Endothelial cell of umbilical vein (primary cell): ENCODE measurements at regions not wholly inside any gene's neighbourhood (a gene's known extent, or its start where the extent isn't known, plus 50 kb on each side); places are given as distances from the start of the nearest gene placed in this dataset.

Experiments used
- BruUV-seq: library from RNA; stranded (reverse); fragments of 400-500 nt; replicated peaks from 2 replicates; lab custom pipeline; 2021; lab: Mats Ljungman, UMichigan
- CTCF ChIA-PET: fragments of 300-600, 350-600 bp; sonication (Branson Sonifier 250); formaldehyde crosslinking; loops from one replicate; lab custom pipeline; 2021; ENCODE audit warnings: antibody characterized with exemption, inconsistent platforms; lab: Charles Lee
- POLR2A ChIA-PET: fragments of 300-600, 350-600 bp; sonication (Branson Sonifier 250); formaldehyde crosslinking; loops from one replicate; lab custom pipeline; 2021; ENCODE audit warnings: antibody characterized with exemption, inconsistent platforms; lab: Charles Lee
- DNase-seq: peaks from one replicate; pipeline ENCODE4 v3.0.0-alpha.2; 2011; ENCODE audit warnings: low read depth, low spot score
- FAIRE-seq: peaks from 2 replicates; lab custom pipeline; 2011; peaks lifted over from hg19 to GRCh38; lab: Jason Lieb, UNC
- H2AFZ ChIP-seq: 2 replicates; pipeline ENCODE4 v1.6.0; 2012; ENCODE audit warnings: low read depth, low read length, control low read depth, inconsistent platforms
- H3K27ac ChIP-seq: 2 replicates; pipeline ENCODE4 v1.5.1; 2011; ENCODE audit warnings: low read depth, mild to moderate bottlenecking, control low read depth, low read length, moderate library complexity; ENCODE audit not compliant: insufficient read depth
- H3K27me3 ChIP-seq, 2 experiments: 2 replicates each; pipeline versions ENCODE4 v1.6.0 to v1.6.1; 2011; ENCODE audit warnings: low read length in 2 of 2, mixed read lengths in 1 of 2; ENCODE audit not compliant: control insufficient read depth in 2 of 2, insufficient read depth in 2 of 2
- H3K36me3 ChIP-seq, 2 experiments: 2 replicates in 1 of 2; 3 replicates in 1 of 2; pipeline ENCODE4 v1.5.1; 2011; ENCODE audit warnings: low read length in 2 of 2, mild to moderate bottlenecking in 1 of 2, moderate library complexity in 1 of 2; ENCODE audit not compliant: control insufficient read depth in 2 of 2, insufficient read depth in 2 of 2; ENCODE audit errors: extremely low read depth in 1 of 2
- H3K4me1 ChIP-seq: 3 replicates; pipeline ENCODE4 v1.5.1; 2011; ENCODE audit warnings: mild to moderate bottlenecking, low read length; ENCODE audit not compliant: control insufficient read depth, insufficient read depth; ENCODE audit errors: extremely low read depth
- H3K4me2 ChIP-seq: 2 replicates; pipeline ENCODE4 v1.6.1; 2011; ENCODE audit warnings: low read length, control low read depth, mixed read lengths; ENCODE audit not compliant: insufficient read depth
- H3K4me3 ChIP-seq, 3 experiments: fragments of 200-600 bp in 1 of 3; sonication (generic), shearing (Covaris generic) in 1 of 3; replicated peaks in 1 of 3; 2 replicates each; pipeline ENCODE4 v1.5.1; 2011 to 2016; ENCODE audit warnings: control low read depth in 3 of 3, low read length in 3 of 3, mild to moderate bottlenecking in 2 of 3, inconsistent platforms in 1 of 3, low read depth in 1 of 3, moderate library complexity in 1 of 3; ENCODE audit not compliant: insufficient read depth in 1 of 3
- H3K79me2 ChIP-seq: 2 replicates; pipeline ENCODE4 v1.6.0; 2012; ENCODE audit warnings: low read length, inconsistent platforms; ENCODE audit not compliant: control insufficient read depth, insufficient read depth
- H3K9ac ChIP-seq: replicated peaks from 2 replicates; pipeline ENCODE3; 2011; ENCODE audit warnings: low read length, control low read depth; ENCODE audit not compliant: insufficient read depth; ENCODE audit errors: extremely low read depth
- H3K9me1 ChIP-seq: replicated peaks from 3 replicates; pipeline ENCODE4 v1.6.0; 2011; ENCODE audit warnings: mild to moderate bottlenecking, low read length; ENCODE audit not compliant: control insufficient read depth, insufficient read depth; ENCODE audit errors: extremely low read depth
- H3K9me3 ChIP-seq: replicated peaks from 2 replicates; pipeline ENCODE4 v1.5.1; 2012; ENCODE audit warnings: low read length, inconsistent platforms; ENCODE audit not compliant: control insufficient read depth, insufficient read depth
- H4K20me1 ChIP-seq: replicated peaks from 2 replicates; pipeline ENCODE3; 2011; ENCODE audit warnings: mild to moderate bottlenecking, low read length; ENCODE audit not compliant: control insufficient read depth, insufficient read depth; ENCODE audit errors: extremely low read depth
- FOS ChIP-seq: IDR thresholded peaks from 2 replicates; pipeline ENCODE4 v1.6.1; 2011; ENCODE audit warnings: mild to moderate bottlenecking, low read length, moderate library complexity, borderline replicate concordance; ENCODE audit not compliant: insufficient read depth
- GATA2 ChIP-seq: IDR thresholded peaks from 2 replicates; pipeline ENCODE4 v1.7.0; 2011; ENCODE audit warnings: low read depth, mild to moderate bottlenecking, moderate library complexity, mixed read lengths, low read length; ENCODE audit not compliant: insufficient read length, insufficient read depth
- MYC ChIP-seq: IDR thresholded peaks from one replicate; pipeline ENCODE4 v1.6.1; 2011; ENCODE audit warnings: mild to moderate bottlenecking, low read depth, low read length
- POLR2A ChIP-seq: IDR thresholded peaks from 2 replicates; pipeline ENCODE4 v1.6.1; 2012; ENCODE audit warnings: low read depth, mild to moderate bottlenecking, control low read depth, low read length
- POLR2AphosphoS5 ChIP-seq: IDR thresholded peaks from 2 replicates; pipeline ENCODE4 v1.6.1; 2012; ENCODE audit warnings: low read depth, mild to moderate bottlenecking, control low read depth, low read length, moderate library complexity; ENCODE audit not compliant: insufficient read depth
- dilution Hi-C: fragments of 300-500 bp; cut with MboI; formaldehyde crosslinking; loops from one replicate; pipeline ENCODE4 v1.15.0; 2019; ENCODE audit warnings: low sequenced_read_pairs; ENCODE audit not compliant: extremely low pct_ligation_motif_present
- intact Hi-C: fragments of 100-400 bp; cut with micrococcal nuclease; formaldehyde crosslinking; loops from one replicate; pipeline ENCODE4 v1.10.0; 2022
- TF ChIP-seq, protein P1 (sequence below), 2 donors: IDR thresholded peaks; 1 replicate in 1 of 2; 2 replicates in 1 of 2; pipeline ENCODE4 v1.5.1; 2011; ENCODE audit warnings: low read length in 2 of 2, mild to moderate bottlenecking in 2 of 2, moderate library complexity in 2 of 2, control low read depth in 1 of 2, inconsistent platforms in 1 of 2, low read depth in 1 of 2; ENCODE audit not compliant: insufficient read depth in 1 of 2; ENCODE audit errors: extremely low read depth in 1 of 2

DNA sequence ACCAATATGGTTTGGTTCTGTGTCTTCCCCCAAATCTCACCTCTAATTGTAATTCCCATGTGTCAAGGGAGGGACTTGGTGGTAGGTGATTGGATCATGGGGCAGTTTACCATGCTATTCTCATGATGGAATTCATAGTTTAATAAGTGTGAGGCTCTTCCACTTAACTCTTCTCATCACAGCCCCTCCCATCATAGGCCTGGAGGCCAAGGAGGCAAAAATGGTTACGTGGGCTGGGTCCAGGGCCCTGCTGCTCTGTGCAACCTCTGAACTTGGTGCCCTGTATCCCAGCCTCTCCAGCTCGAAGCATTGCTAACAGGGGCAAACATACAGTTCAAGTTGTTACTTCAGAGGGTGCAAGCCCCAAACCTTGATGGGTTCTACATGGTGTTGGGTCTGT lies 232.7 kb downstream of the ADGRG6 start:
- CTCF ChIA-PET = interaction anchor here (0.8 kb wide), 1 partner anchor 60 kb away, joined by 4 read pairs; no protein-coding TSS in a partner anchor

DNA sequence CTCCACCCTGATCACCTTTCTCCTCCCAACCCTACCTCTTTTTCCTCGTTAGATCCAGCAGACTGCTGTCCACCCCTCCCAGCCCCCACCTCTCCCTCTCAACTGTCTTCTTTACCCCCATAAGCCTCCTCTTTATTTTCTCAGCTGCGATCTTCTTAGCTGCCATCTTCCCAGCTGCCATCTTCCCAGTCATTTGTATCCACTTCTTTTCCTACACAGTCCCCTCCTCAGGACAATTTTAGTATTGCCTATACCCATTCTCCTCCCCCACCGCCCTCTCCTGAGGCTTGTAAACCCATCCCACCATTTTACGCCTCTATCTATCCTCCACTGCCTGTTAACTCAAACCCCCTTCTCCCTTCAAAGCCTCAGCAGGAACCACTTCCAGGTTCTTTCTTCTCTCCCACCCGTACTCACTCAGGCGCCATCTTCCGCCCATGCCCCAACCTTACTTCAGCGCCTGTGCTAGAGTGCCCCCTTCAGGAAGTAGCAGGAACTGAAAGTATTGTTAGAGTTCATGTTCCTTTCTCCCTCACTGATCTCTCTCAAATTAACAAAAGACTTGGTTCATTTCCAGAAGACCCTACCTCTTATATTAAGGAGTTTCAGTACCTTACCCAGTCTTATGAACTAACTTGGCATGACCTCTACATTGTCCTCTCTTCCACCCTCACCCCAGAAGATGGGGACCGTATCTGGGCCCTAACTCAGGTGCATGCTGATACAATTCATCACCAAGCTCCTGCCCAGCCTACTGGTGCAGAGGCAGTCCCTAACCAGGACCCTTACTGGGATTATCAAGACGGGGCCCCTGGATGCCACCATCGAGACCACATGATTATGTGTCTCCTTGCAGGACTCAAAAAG lies 236.0 kb downstream of the ADGRG6 start:
- intact Hi-C loops (loop anchor here (1.0 to 10.0 kb wide), 5 partner anchors 64 to 550 kb away; partner anchors contain the start of genes NMBR and VTA1), dilution Hi-C loops (no loop called here)
- Histone ChIP-seq H3K4me2 (no peak overlapping the region), H4K20me1 (no peaks in the 10 kb centered on the region), H3K9me1 (no peaks in the 10 kb centered on the region), H2AFZ (peak overlapping the region; percentile 96), H3K4me3 (no peak overlapping the region), H3K79me2 (no peaks in the 10 kb centered on the region), H3K27ac (no peak overlapping the region), H3K9me3 (no peaks in the 10 kb centered on the region), H3K4me1 (no peaks in the 10 kb centered on the region), H3K9ac (no peak overlapping the region), H3K36me3 (no peaks in the 10 kb centered on the region), H3K27me3 (no peaks in the 10 kb centered on the region)
- TF ChIP-seq FOS = no peak
- TF ChIP-seq, protein P1, sequence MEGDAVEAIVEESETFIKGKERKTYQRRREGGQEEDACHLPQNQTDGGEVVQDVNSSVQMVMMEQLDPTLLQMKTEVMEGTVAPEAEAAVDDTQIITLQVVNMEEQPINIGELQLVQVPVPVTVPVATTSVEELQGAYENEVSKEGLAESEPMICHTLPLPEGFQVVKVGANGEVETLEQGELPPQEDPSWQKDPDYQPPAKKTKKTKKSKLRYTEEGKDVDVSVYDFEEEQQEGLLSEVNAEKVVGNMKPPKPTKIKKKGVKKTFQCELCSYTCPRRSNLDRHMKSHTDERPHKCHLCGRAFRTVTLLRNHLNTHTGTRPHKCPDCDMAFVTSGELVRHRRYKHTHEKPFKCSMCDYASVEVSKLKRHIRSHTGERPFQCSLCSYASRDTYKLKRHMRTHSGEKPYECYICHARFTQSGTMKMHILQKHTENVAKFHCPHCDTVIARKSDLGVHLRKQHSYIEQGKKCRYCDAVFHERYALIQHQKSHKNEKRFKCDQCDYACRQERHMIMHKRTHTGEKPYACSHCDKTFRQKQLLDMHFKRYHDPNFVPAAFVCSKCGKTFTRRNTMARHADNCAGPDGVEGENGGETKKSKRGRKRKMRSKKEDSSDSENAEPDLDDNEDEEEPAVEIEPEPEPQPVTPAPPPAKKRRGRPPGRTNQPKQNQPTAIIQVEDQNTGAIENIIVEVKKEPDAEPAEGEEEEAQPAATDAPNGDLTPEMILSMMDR (IDR thresholded peaks at IDR 0.05; ENCODE audit: extremely low read depth in 1 of 2, insufficient read depth in 1 of 2, low read depth in 1 of 2, low read length in 2 of 2) = peak; percentile 48 to 53
- FAIRE-seq (no peak), DNase-seq (peak; percentile 18)
- POLR2A ChIA-PET = no interaction called here
- no TSS peak for BruUV-seq
- CTCF ChIA-PET = interaction anchor here (1.1 to 2.5 kb wide), 3 partner anchors 63 to 391 kb away, joined by 5 to 18 read pairs (median 10); partner anchors contain the start of genes NMBR and VTA1

More for the DNA sequence above, 232.7 kb downstream of the ADGRG6 start:
- no peaks in the 10 kb centered on the region for H3K36me3 ChIP-seq
- no peaks in the 10 kb centered on the region for H3K4me1 ChIP-seq
- no peak overlapping the region for H3K4me3 ChIP-seq
- intact Hi-C loops = loop anchor here (10.0 kb wide), 1 partner anchor 310 kb away; no protein-coding TSS in a partner anchor
- no peaks in the 10 kb centered on the region for H3K9me1 ChIP-seq
- H3K9ac ChIP-seq = no peak overlapping the region
- H3K9me3 ChIP-seq = no peaks in the 10 kb centered on the region
- peaks cover 0 to 3% of the 10 kb centered on the region in 2 experiments for H3K27me3 ChIP-seq
- H3K27ac ChIP-seq = no peak overlapping the region
- dilution Hi-C loops = no loop called here
- FAIRE-seq = no peak
- no peak overlapping the region for H2AFZ ChIP-seq
- no peaks in the 10 kb centered on the region for H3K79me2 ChIP-seq
- POLR2A ChIA-PET = no interaction called here
- no peak for TF ChIP-seq GATA2
- TF ChIP-seq POLR2A = no peak
- TF ChIP-seq POLR2AphosphoS5 = no peak
- no peak for TF ChIP-seq MYC
- no peak for TF ChIP-seq FOS
- BruUV-seq = no TSS peak
- no peak for DNase-seq
- H3K4me2 ChIP-seq = no peak overlapping the region
- H4K20me1 ChIP-seq = no peaks in the 10 kb centered on the region
